CD1c-positive myeloid dendritic cell (primary cell): ENCODE measurements at regions not wholly inside any gene's neighbourhood (a gene's known extent, or its start where the extent isn't known, plus 50 kb on each side); places are given as distances from the start of the nearest gene placed in this dataset.

Experiments used
- DNase-seq: peaks from one replicate; pipeline ENCODE4 v3.0.0-alpha.2; 2016; ENCODE audit errors: extremely low spot score

- DNase-seq, result no peak
These were observed 154.9 kb downstream of the DLL1 start for GRCh38 chr6:170135821-170136471.

GRCh38 chr6:170135461-170135820 is 155.4 kb downstream of the DLL1 start:
- no peak for DNase-seq

- DNase-seq, result no peak
These were observed 156.1 kb downstream of the DLL1 start for GRCh38 chr6:170134471-170135440.

- DNase-seq, result no peak
These were observed 156.8 kb downstream of the DLL1 start for GRCh38 chr6:170134031-170134470.

- DNase-seq, result no peak
These were observed 158.3 kb downstream of the DLL1 start for GRCh38 chr6:170132561-170132991.

- no peak for DNase-seq
These were observed 158.8 kb downstream of the DLL1 start for GRCh38 chr6:170132011-170132521.

GRCh38 chr6:170131351-170131750 is 159.5 kb downstream of the DLL1 start:
- no peak for DNase-seq

GRCh38 chr6:170130771-170131241 is 160.1 kb downstream of the DLL1 start:
- no peak for DNase-seq

GRCh38 chr6:170130201-170130621 is 160.7 kb downstream of the DLL1 start:
- no peak for DNase-seq

- DNase-seq, result no peak
These were observed 161.1 kb downstream of the DLL1 start for GRCh38 chr6:170129691-170130171.

- DNase-seq, result no peak
These were observed 161.8 kb downstream of the DLL1 start for GRCh38 chr6:170128811-170129681.

GRCh38 chr6:170128346-170128745 is 162.5 kb downstream of the DLL1 start:
- no peak for DNase-seq

GRCh38 chr6:170127151-170127550 is 163.7 kb downstream of the DLL1 start:
- no peak for DNase-seq

GRCh38 chr6:170125456-170126300 is 165.2 kb downstream of the DLL1 start:
- no peak for DNase-seq

GRCh38 chr6:170124836-170125235 is 166.0 kb downstream of the DLL1 start:
- no peak for DNase-seq

GRCh38 chr6:170124150-170124549 is 166.7 kb downstream of the DLL1 start:
- DNase-seq, result no peak

GRCh38 chr6:170122651-170123050 is 168.2 kb downstream of the DLL1 start:
- no peak for DNase-seq

GRCh38 chr6:170117111-170117972 is 173.5 kb downstream of the DLL1 start:
- DNase-seq, result no peak

- DNase-seq, result no peak
These were observed 174.2 kb downstream of the DLL1 start for GRCh38 chr6:170116636-170117035.
